Central memory CD4-positive, alpha-beta T cell (primary cell): ENCODE measurements at regions not wholly inside any gene's neighbourhood (a gene's known extent, or its start where the extent isn't known, plus 50 kb on each side); places are given as distances from the start of the nearest gene placed in this dataset.

Experiments used
- DNase-seq: peaks from one replicate; pipeline ENCODE4 v3.0.0; 2022

GRCh38 chr18:78739882-78740677 lies 239.5 kb upstream of the SALL3 start:
- DNase-seq: no peak

- no peak for DNase-seq
Observed at GRCh38 chr18:78740876-78741275, 238.7 kb upstream of the SALL3 start.

- no peak for DNase-seq
Observed at GRCh38 chr18:78741381-78742217, 238.0 kb upstream of the SALL3 start.

GRCh38 chr18:78742218-78742745 lies 237.3 kb upstream of the SALL3 start:
- DNase-seq: no peak

- DNase-seq: no peak
Observed at GRCh38 chr18:78743078-78743477, 236.5 kb upstream of the SALL3 start.

GRCh38 chr18:78751664-78752063 lies 228.0 kb upstream of the SALL3 start:
- DNase-seq: no peak

GRCh38 chr18:78753240-78753639 lies 226.4 kb upstream of the SALL3 start:
- no peak for DNase-seq

- DNase-seq: no peak
Observed at GRCh38 chr18:78754311-78755043, 225.1 kb upstream of the SALL3 start.

GRCh38 chr18:78757014-78757413 lies 222.6 kb upstream of the SALL3 start:
- DNase-seq: no peak

GRCh38 chr18:78758496-78758895 lies 221.1 kb upstream of the SALL3 start:
- no peak for DNase-seq

- no peak for DNase-seq
Observed at GRCh38 chr18:78762753-78763152, 216.9 kb upstream of the SALL3 start.

- no peak for DNase-seq
Observed at GRCh38 chr18:78764544-78764943, 215.1 kb upstream of the SALL3 start.

- no peak for DNase-seq
Observed at GRCh38 chr18:78765142-78765541, 214.5 kb upstream of the SALL3 start.

GRCh38 chr18:78765637-78766281 lies 213.9 kb upstream of the SALL3 start:
- no peak for DNase-seq

- DNase-seq: no peak
Observed at GRCh38 chr18:78766651-78767533, 212.7 kb upstream of the SALL3 start.

- DNase-seq: no peak
Observed at GRCh38 chr18:78767648-78768071, 212.0 kb upstream of the SALL3 start.

GRCh38 chr18:78768221-78768620 lies 211.4 kb upstream of the SALL3 start:
- no peak for DNase-seq

GRCh38 chr18:78768656-78769501 lies 210.7 kb upstream of the SALL3 start:
- no peak for DNase-seq

GRCh38 chr18:78769502-78770105 lies 210.0 kb upstream of the SALL3 start:
- DNase-seq: no peak
